T-helper 1 cell treated with Interleukin-12 subunit alpha and Interleukin-12 subunit beta and Interleukin-4 antibody, amounts not matched to agents 30 μg/mL and 1 μg/mL, for 36 hours (primary cell): ENCODE measurements at regions not wholly inside any gene's neighbourhood (a gene's known extent, or its start where the extent isn't known, plus 50 kb on each side); places are given as distances from the start of the nearest gene placed in this dataset.
"Not testable (repeated sequence)": the region's sequence is repeated elsewhere in the genome, so short reads cannot be mapped to it uniquely, and the experiment has no call there.

Experiments used
- H3K27ac Mint-ChIP-seq: one replicate; pipeline ENCODE4 v1.8.0; 2021; ENCODE audit warnings: mild to moderate bottlenecking, mixed read lengths
- H3K27me3 Mint-ChIP-seq: one replicate; pipeline ENCODE4 v1.8.0; 2021; ENCODE audit warnings: low read depth, mixed read lengths
- H3K36me3 Mint-ChIP-seq: one replicate; pipeline ENCODE4 v1.8.0; 2021; ENCODE audit warnings: low read depth, mixed read lengths
- H3K4me1 Mint-ChIP-seq: one replicate; pipeline ENCODE4 v1.8.0; 2021; ENCODE audit warnings: low read depth, mixed read lengths
- H3K4me3 Mint-ChIP-seq: one replicate; pipeline ENCODE4 v1.8.0; 2021; ENCODE audit warnings: mild to moderate bottlenecking, moderate library complexity, mixed read lengths
- H3K9me3 Mint-ChIP-seq: one replicate; pipeline ENCODE4 v1.8.0; 2021; ENCODE audit warnings: mixed read lengths

- not testable (repeated sequence) for H3K36me3 Mint-ChIP-seq, H3K27me3 Mint-ChIP-seq, H3K4me1 Mint-ChIP-seq, H3K27ac Mint-ChIP-seq, H3K4me3 Mint-ChIP-seq, H3K9me3 Mint-ChIP-seq
Observed at GRCh38 chr2:90179591-90179990, 1488.1 kb downstream of the RPIA start.

DNA sequence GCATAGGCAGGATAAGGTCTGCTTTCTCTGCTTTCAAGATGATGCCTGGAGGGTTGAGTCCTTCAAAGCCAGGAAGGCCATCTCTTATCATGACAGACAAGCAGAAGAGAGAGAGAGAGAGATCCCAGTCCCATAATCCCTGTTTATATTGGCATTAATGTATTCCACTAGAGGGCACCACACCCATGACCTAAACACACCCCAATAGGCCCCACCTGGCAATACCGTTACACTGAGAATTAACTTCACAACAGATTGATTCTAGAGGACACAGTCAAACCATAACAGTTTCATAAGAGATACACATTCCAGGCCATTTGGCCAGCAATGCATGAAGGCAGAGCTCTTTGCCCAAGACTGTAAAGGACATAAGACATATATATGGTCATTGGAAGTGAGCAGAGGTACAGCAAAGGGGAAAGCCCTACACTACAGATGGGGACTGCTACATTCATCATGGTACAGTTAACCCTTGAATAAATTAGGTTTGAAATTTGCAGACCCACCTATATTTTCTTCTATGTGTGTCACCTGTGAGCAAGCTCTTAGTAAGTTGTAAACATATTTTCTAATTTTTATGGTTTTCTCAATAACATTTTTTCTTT is 1516.1 kb downstream of the RPIA start:
- Mint-ChIP-seq H3K9me3 (no peaks in the 10 kb centered on the region), H3K4me3 (no peak overlapping the region), H3K27me3 (no peaks in the 10 kb centered on the region), H3K27ac (no peak overlapping the region), H3K4me1 (no peaks in the 10 kb centered on the region), H3K36me3 (no peaks in the 10 kb centered on the region)

DNA sequence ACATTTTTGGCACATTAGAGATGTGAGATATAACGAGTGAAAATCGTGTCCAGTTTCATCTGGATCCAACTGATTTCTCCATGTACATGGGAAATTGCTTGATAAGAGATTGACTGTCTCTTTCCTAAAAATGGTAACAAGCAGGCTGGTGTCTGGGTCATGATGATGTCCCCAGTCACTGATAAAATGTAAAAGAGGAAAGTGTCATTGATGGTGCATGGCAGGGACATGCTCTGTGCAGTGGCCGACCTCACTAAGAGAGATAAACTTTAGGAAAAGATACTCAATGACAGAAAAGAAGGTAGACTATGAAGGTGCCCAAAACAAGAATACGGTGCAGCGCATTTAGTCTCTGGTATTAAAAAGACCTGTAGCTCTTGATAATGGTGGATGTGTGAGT is 1517.5 kb downstream of the RPIA start:
- no peaks in the 10 kb centered on the region for H3K4me1 Mint-ChIP-seq
- H3K4me3 Mint-ChIP-seq: no peak overlapping the region
- H3K9me3 Mint-ChIP-seq: no peaks in the 10 kb centered on the region
- no peak overlapping the region for H3K27ac Mint-ChIP-seq
- H3K36me3 Mint-ChIP-seq: no peaks in the 10 kb centered on the region
- no peaks in the 10 kb centered on the region for H3K27me3 Mint-ChIP-seq

DNA sequence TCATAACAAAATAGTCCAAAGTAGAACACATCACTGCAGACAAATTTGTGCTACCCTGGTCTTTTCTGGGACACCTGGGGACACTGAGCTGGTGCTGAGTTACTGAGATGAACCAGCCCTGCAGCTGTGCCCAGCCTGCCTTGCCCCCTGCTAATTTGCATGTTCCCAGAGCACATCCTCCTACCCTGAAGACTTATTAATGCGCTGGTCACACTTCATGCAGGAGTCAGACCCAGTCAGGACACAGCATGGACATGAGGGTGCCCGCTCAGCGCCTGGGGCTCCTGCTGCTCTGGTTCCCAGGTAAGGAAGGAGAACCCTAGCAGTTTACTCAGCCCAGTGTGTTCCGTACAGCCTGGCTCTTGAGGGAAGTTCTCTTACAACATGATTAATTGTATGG is 1518.3 kb downstream of the RPIA start:
- Mint-ChIP-seq H3K4me3 (no peak overlapping the region), H3K36me3 (no peaks in the 10 kb centered on the region), H3K27ac (no peak overlapping the region), H3K4me1 (no peaks in the 10 kb centered on the region), H3K27me3 (no peaks in the 10 kb centered on the region), H3K9me3 (no peaks in the 10 kb centered on the region)

DNA sequence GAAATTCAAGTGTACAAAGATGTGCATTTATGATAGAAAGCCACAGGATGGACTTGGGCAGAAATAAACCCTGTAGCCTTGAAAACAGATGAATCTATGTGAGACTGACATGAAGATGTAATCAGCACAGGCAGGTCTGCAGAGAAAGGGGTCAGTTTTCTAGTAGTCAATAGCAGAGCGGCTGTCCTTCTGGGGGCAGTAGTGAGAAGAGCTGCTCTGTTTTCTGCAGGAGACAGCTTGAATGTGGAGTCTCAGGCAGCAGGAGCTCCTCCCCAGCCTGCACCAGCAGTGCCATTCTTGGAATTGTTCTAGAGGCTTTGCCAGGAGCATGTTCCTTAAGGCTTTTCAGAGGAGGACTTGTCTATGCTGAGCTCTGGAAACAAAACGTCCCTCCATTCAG is 1524.4 kb downstream of the RPIA start:
- not testable (repeated sequence) for H3K9me3 Mint-ChIP-seq, H3K4me1 Mint-ChIP-seq

DNA sequence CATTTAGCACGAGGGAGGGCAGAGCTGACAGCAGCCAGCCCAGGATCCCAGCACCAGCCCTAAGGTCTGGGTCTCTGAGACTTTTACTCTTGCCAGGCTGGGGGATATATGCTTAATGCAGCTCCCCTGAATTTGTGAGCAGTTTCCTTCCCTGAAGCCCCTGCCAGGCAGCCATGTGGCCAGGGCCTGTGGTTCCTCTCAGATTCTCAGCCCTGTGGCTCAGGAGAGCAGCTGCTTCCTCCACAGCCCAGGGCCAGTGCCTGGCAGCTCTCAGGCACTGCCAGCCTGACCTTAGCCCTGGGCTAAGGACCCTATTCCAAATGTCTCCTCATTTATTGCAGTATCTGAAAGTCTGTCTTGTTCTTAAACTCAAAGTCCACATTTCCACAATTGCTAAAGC is 1525.3 kb downstream of the RPIA start:
- H3K4me3 Mint-ChIP-seq, H3K36me3 Mint-ChIP-seq, H3K9me3 Mint-ChIP-seq, H3K27me3 Mint-ChIP-seq, H3K27ac Mint-ChIP-seq, H3K4me1 Mint-ChIP-seq: not testable (repeated sequence)

More for the DNA sequence above, 1524.4 kb downstream of the RPIA start:
- not testable (repeated sequence) for H3K27ac Mint-ChIP-seq, H3K36me3 Mint-ChIP-seq, H3K4me3 Mint-ChIP-seq, H3K27me3 Mint-ChIP-seq

- H3K27ac Mint-ChIP-seq, H3K4me1 Mint-ChIP-seq, H3K36me3 Mint-ChIP-seq, H3K27me3 Mint-ChIP-seq, H3K4me3 Mint-ChIP-seq, H3K9me3 Mint-ChIP-seq: not testable (repeated sequence)
Observed at GRCh38 chr2:90218534-90218933, 1527.1 kb downstream of the RPIA start.

GRCh38 chr2:90220623-90221299 is 1529.3 kb downstream of the RPIA start:
- H3K9me3 Mint-ChIP-seq, H3K36me3 Mint-ChIP-seq, H3K4me3 Mint-ChIP-seq, H3K27me3 Mint-ChIP-seq, H3K27ac Mint-ChIP-seq, H3K4me1 Mint-ChIP-seq: not testable (repeated sequence)

DNA sequence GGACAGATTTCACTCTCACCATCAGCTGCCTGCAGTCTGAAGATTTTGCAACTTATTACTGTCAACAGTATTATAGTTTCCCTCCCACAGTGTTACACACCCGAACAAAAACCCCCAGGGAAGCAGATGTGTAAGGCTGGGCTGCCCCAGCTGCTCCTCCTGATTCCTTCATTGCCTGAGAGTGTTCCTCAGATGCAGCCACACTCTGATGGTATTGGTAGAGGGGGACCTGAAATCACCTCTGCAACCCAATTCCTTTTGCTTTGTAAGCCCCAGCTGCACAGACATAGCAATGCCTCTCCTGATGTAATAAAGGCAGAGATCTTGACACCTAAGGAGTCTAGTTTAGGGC is 1529.8 kb downstream of the RPIA start:
- Mint-ChIP-seq H3K9me3 (no peaks in the 10 kb centered on the region), H3K4me3 (no peak overlapping the region), H3K27me3 (no peaks in the 10 kb centered on the region), H3K4me1 (no peaks in the 10 kb centered on the region), H3K36me3 (no peaks in the 10 kb centered on the region), H3K27ac (no peak overlapping the region)

GRCh38 chr2:90224767-90225166 is 1533.3 kb downstream of the RPIA start:
- H3K27ac Mint-ChIP-seq, H3K27me3 Mint-ChIP-seq, H3K9me3 Mint-ChIP-seq, H3K36me3 Mint-ChIP-seq, H3K4me3 Mint-ChIP-seq, H3K4me1 Mint-ChIP-seq: not testable (repeated sequence)

DNA sequence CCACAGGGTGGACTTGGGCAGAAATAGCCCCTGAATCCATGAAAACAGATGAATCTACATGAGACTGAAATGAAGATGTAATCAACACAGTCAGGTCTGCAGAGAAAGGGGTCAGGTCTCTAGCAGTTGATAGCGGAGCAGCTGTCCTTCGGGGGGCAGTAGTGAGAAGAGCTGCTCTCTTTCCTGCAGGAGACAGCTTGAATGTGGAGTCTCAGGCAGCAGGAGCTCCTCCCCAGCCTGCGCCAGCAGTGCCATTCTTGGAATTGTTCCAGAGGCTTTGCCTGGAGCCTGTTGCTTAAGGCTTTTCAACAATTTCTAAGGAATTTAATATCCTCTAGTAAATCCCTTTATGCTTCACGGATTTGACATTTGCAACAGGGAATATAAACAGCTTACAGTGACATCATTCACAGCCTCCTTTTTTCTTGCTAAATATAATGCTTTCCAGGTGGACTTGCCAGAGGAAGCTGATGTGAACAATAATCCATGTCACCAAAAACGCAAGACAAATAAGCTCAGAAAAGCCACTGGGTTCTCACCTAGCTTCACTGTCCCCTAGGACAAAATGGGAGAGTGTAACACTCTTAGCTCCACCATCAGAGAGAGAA is 1535.1 kb downstream of the RPIA start:
- H3K9me3 Mint-ChIP-seq, H3K4me1 Mint-ChIP-seq, H3K36me3 Mint-ChIP-seq, H3K27ac Mint-ChIP-seq, H3K4me3 Mint-ChIP-seq, H3K27me3 Mint-ChIP-seq: not testable (repeated sequence)

- not testable (repeated sequence) for H3K27ac Mint-ChIP-seq
Observed at GRCh38 chr2:90231199-90231598, 1539.7 kb downstream of the RPIA start.

DNA sequence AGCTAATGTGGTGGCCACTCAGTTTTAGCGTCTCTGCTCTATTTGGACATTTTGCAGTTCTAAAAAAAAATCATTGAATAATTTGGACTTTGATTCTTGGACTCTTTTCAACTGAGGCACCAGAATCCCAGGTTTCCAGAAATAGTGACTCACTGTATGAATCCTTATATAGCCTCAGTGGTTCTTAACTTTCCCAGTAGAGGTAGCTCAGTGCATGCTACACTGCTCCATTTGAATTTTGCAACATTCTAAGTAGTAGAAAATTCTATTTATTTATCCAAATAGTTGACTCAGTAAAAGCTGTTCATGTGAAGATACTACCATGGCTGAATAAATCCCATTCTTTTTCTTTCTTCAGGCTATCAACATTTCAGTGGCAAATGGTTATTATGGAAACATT is 1544.0 kb downstream of the RPIA start:
- not testable (repeated sequence) for H3K9me3 Mint-ChIP-seq, H3K4me3 Mint-ChIP-seq, H3K27ac Mint-ChIP-seq, H3K27me3 Mint-ChIP-seq, H3K4me1 Mint-ChIP-seq, H3K36me3 Mint-ChIP-seq

More at GRCh38 chr2:90231199-90231598, 1539.7 kb downstream of the RPIA start:
- H3K9me3 Mint-ChIP-seq, H3K36me3 Mint-ChIP-seq, H3K4me1 Mint-ChIP-seq, H3K4me3 Mint-ChIP-seq, H3K27me3 Mint-ChIP-seq: not testable (repeated sequence)

GRCh38 chr2:90237923-90238361 is 1546.5 kb downstream of the RPIA start:
- not testable (repeated sequence) for H3K27ac Mint-ChIP-seq, H3K9me3 Mint-ChIP-seq, H3K36me3 Mint-ChIP-seq, H3K27me3 Mint-ChIP-seq, H3K4me3 Mint-ChIP-seq, H3K4me1 Mint-ChIP-seq

GRCh38 chr2:90238505-90239230 is 1547.2 kb downstream of the RPIA start:
- not testable (repeated sequence) for H3K27ac Mint-ChIP-seq, H3K4me1 Mint-ChIP-seq, H3K27me3 Mint-ChIP-seq, H3K36me3 Mint-ChIP-seq, H3K4me3 Mint-ChIP-seq, H3K9me3 Mint-ChIP-seq
